IMR-90 (cell line): ENCODE measurements at regions not wholly inside any gene's neighbourhood (a gene's known extent, or its start where the extent isn't known, plus 50 kb on each side); places are given as distances from the start of the nearest gene placed in this dataset.

Experiments used
- ATAC-seq: fragments of 200-7000 bp; cut with Tn5 transposase; 2 replicates; pipeline ENCODE4 v1.9.1; 2020; ENCODE audit warnings: low read depth, mild to moderate bottlenecking, moderate library complexity
- BruUV-seq: library from RNA; stranded (reverse); fragments of 400-500 nt; replicated peaks from 2 replicates; lab custom pipeline; 2021; lab: Mats Ljungman, UMichigan
- CTCF ChIA-PET: fragments of 300-600 bp; formaldehyde crosslinking; extraction: SDS; loops from one replicate; lab custom pipeline; 2021; ENCODE audit warnings: antibody characterized with exemption; lab: Yijun Ruan, JAX
- POLR2A ChIA-PET: fragments of 300-600 bp; sonication (Branson Sonifier 250); formaldehyde crosslinking; loops from one replicate; lab custom pipeline; 2022; ENCODE audit warnings: antibody characterized with exemption; ENCODE audit not compliant: unreplicated experiment; lab: Charles Lee
- DNase-seq: peaks from one replicate; pipeline ENCODE4 v3.0.0; 2013
- H2AFZ ChIP-seq: replicated peaks from 2 replicates; pipeline ENCODE3; 2013; ENCODE audit warnings: low read length, mild to moderate bottlenecking; ENCODE audit not compliant: poor library complexity
- H2AK5ac ChIP-seq: 2 replicates; pipeline ENCODE4 v1.6.1; 2013; ENCODE audit warnings: low read depth, low read length, inconsistent platforms
- H2AK9ac ChIP-seq: replicated peaks from 2 replicates; pipeline ENCODE3; 2013; ENCODE audit warnings: mild to moderate bottlenecking, low read depth, low read length, moderate library complexity; ENCODE audit not compliant: poor library complexity
- H2BK120ac ChIP-seq: 2 replicates; pipeline ENCODE4 v1.6.1; 2013; ENCODE audit warnings: low read depth, low read length, inconsistent platforms
- H2BK15ac ChIP-seq: 3 replicates; pipeline ENCODE4 v1.6.1; 2013; ENCODE audit warnings: low read depth, low read length, inconsistent platforms
- H2BK20ac ChIP-seq: 2 replicates; pipeline ENCODE4 v1.6.1; 2013; ENCODE audit warnings: low read depth, mild to moderate bottlenecking, inconsistent platforms, low read length, moderate library complexity
- H2BK5ac ChIP-seq: 2 replicates; pipeline ENCODE4 v1.6.1; 2013; ENCODE audit warnings: mild to moderate bottlenecking, low read depth, low read length, inconsistent platforms; ENCODE audit not compliant: poor library complexity, severe bottlenecking
- H3K14ac ChIP-seq: replicated peaks from 2 replicates; pipeline ENCODE4 v1.6.1; 2013; ENCODE audit warnings: low read depth, low read length, inconsistent platforms
- H3K18ac ChIP-seq: 2 replicates; pipeline ENCODE4 v1.6.1; 2013; ENCODE audit warnings: low read depth, low read length, control low read depth
- H3K23ac ChIP-seq: 2 replicates; pipeline ENCODE4 v1.6.1; 2013; ENCODE audit warnings: low read depth, low read length, inconsistent platforms
- H3K27ac ChIP-seq: 2 replicates; pipeline ENCODE4 v1.5.1; 2013; ENCODE audit warnings: mild to moderate bottlenecking, control low read depth, low read length; ENCODE audit not compliant: insufficient read depth
- H3K27me3 ChIP-seq: 2 replicates; pipeline ENCODE4 v1.6.1; 2013; ENCODE audit warnings: low read length; ENCODE audit not compliant: control insufficient read depth, insufficient read depth
- H3K36me3 ChIP-seq: 2 replicates; pipeline ENCODE4 v1.6.1; 2013; ENCODE audit warnings: low read length, mixed read lengths; ENCODE audit not compliant: control insufficient read depth, insufficient read depth
- H3K4ac ChIP-seq: 2 replicates; pipeline ENCODE4 v1.6.1; 2013; ENCODE audit warnings: low read depth, low read length, inconsistent platforms
- H3K4me1 ChIP-seq: 2 replicates; pipeline ENCODE4 v1.6.1; 2013; ENCODE audit warnings: low read length, mixed read lengths; ENCODE audit not compliant: control insufficient read depth, insufficient read depth
- H3K4me2 ChIP-seq: 2 replicates; pipeline ENCODE4 v1.6.1; 2013; ENCODE audit warnings: low read depth, mild to moderate bottlenecking, control low read depth, low read length, moderate library complexity
- H3K4me3 ChIP-seq: 2 replicates; pipeline ENCODE4 v1.5.1; 2013; ENCODE audit warnings: low read depth, mild to moderate bottlenecking, control low read depth, low read length, moderate library complexity; ENCODE audit not compliant: insufficient read depth
- H3K56ac ChIP-seq: 2 replicates; pipeline ENCODE4 v1.6.1; 2013; ENCODE audit warnings: low read length, inconsistent platforms; ENCODE audit not compliant: insufficient read depth; ENCODE audit errors: extremely low read depth
- H3K79me1 ChIP-seq, 2 experiments: 2 replicates each; pipeline ENCODE4 v1.6.1; 2013; ENCODE audit warnings: low read length in 2 of 2, inconsistent platforms in 1 of 2, low read depth in 1 of 2
- H3K9ac ChIP-seq: 2 replicates; pipeline ENCODE4 v1.6.1; 2013; ENCODE audit warnings: low read depth, low read length, control low read depth
- H3K9me1 ChIP-seq: 2 replicates; pipeline ENCODE4 v1.6.1; 2013; ENCODE audit warnings: low read length, inconsistent platforms; ENCODE audit not compliant: insufficient read depth
- H3K9me3 ChIP-seq: 2 replicates; pipeline ENCODE4 v1.6.1; 2013; ENCODE audit warnings: low read length; ENCODE audit not compliant: control insufficient read depth, insufficient read depth
- H4K20me1 ChIP-seq: 2 replicates; pipeline ENCODE4 v1.6.1; 2013; ENCODE audit warnings: low read length, inconsistent platforms; ENCODE audit not compliant: insufficient read depth
- H4K5ac ChIP-seq: 2 replicates; pipeline ENCODE4 v1.6.1; 2013; ENCODE audit warnings: mild to moderate bottlenecking, low read depth, low read length, control low read depth
- H4K8ac ChIP-seq, 2 experiments: 2 replicates each; pipeline ENCODE4 v1.6.1; 2013; ENCODE audit warnings: low read depth in 2 of 2, low read length in 2 of 2, control low read depth in 1 of 2, inconsistent platforms in 1 of 2
- H4K91ac ChIP-seq: 2 replicates; pipeline ENCODE4 v1.6.1; 2013; ENCODE audit warnings: low read depth, low read length, inconsistent platforms; ENCODE audit not compliant: insufficient read depth
- BHLHE40 ChIP-seq: fragments of 150-350 bp; IDR thresholded peaks from 2 replicates; pipeline ENCODE4 v1.6.1; 2016; ENCODE audit warnings: mild to moderate bottlenecking, low read depth, low read length
- CEBPB ChIP-seq: IDR thresholded peaks from 2 replicates; pipeline ENCODE4 v1.6.1; 2012; ENCODE audit warnings: low read depth, low read length, improper control_type of control experiment
- CTCF ChIP-seq: conservative IDR thresholded peaks from 2 replicates; pipeline ENCODE4 v1.5.1; 2012; ENCODE audit warnings: mild to moderate bottlenecking, low read depth, low read length, improper control_type of control experiment
- ELK1 ChIP-seq: fragments of 150-350 bp; IDR thresholded peaks from 2 replicates; pipeline ENCODE4 v1.6.1; 2016; ENCODE audit warnings: low read depth, mild to moderate bottlenecking, low read length, moderate library complexity, borderline replicate concordance
- FOS ChIP-seq: fragments of 150-350 bp; IDR thresholded peaks from 2 replicates; pipeline ENCODE4 v1.6.1; 2016; ENCODE audit warnings: low read depth, low read length
- MAZ ChIP-seq: IDR thresholded peaks from 2 replicates; pipeline ENCODE4 v1.6.1; 2012; ENCODE audit warnings: low read depth, mild to moderate bottlenecking, low read length, improper control_type of control experiment, moderate library complexity, borderline replicate concordance
- MXI1 ChIP-seq: IDR thresholded peaks from 2 replicates; pipeline ENCODE4 v1.6.1; 2012; ENCODE audit warnings: low read depth, mild to moderate bottlenecking, low read length, moderate library complexity, borderline replicate concordance
- NFE2L2 ChIP-seq: fragments of 150-350 bp; IDR thresholded peaks from 2 replicates; pipeline ENCODE4 v1.6.1; 2016; ENCODE audit warnings: low read depth, mild to moderate bottlenecking, low read length
- POLR2A ChIP-seq: IDR thresholded peaks from 2 replicates; pipeline ENCODE4 v1.6.1; 2012; ENCODE audit warnings: mild to moderate bottlenecking, low read depth, low read length
- RAD21 ChIP-seq: IDR thresholded peaks from 2 replicates; pipeline ENCODE4 v1.6.1; 2012; ENCODE audit warnings: low read length, improper control_type of control experiment
- RFX5 ChIP-seq: IDR thresholded peaks from 2 replicates; pipeline ENCODE4 v1.8.0; 2012; ENCODE audit warnings: low read depth, mild to moderate bottlenecking, low read length, moderate library complexity
- SMC3 ChIP-seq: fragments of 150-350 bp; IDR thresholded peaks from 2 replicates; pipeline ENCODE4 v1.6.1; 2016; ENCODE audit warnings: low read depth, mild to moderate bottlenecking, antibody characterized with exemption, low read length, moderate library complexity
- USF2 ChIP-seq: fragments of 150-350 bp; IDR thresholded peaks from 2 replicates; pipeline ENCODE4 v1.6.1; 2017; ENCODE audit warnings: mild to moderate bottlenecking, antibody characterized with exemption, low read length, low read depth
- WGBS, 2 experiments: methylation state at CpG; one replicate each; pipeline versions ENCODE4 v1.1.5 to v1.1.7; 2013; ENCODE audit warnings: missing lambda C conversion rate in 2 of 2; ENCODE audit not compliant: insufficient read length in 1 of 2; ENCODE audit errors: extremely low coverage in 2 of 2; 5-methylcytosine and 5-hydroxymethylcytosine counted together
- dilution Hi-C: fragments of 300-500 bp; cut with HindIII; formaldehyde crosslinking; loops from one replicate; pipeline ENCODE4 v1.14.3; 2018; ENCODE audit warnings: low sequenced_read_pairs; ENCODE audit not compliant: unreplicated experiment
- in situ Hi-C: fragments of 300-500 bp; cut with MboI; formaldehyde crosslinking; loops from 3 replicates; pipeline ENCODE4 v1.14.3; 2019; ENCODE audit warnings: low sequenced_read_pairs, inconsistent platforms, mixed read lengths
- intact Hi-C: fragments of 100-400 bp; cut with micrococcal nuclease; formaldehyde crosslinking; loops from 2 replicates; pipeline ENCODE4 v1.10.0; 2022

GRCh38 chr6:104212977-104213668, 646.6 kb downstream of the HACE1 start:
- in situ Hi-C loops (no loop called here), intact Hi-C loops (no loop called here), dilution Hi-C loops (no loop called here)
- Histone ChIP-seq H3K4me2 (no peak overlapping the region), H3K56ac (no peak overlapping the region), H3K4me1 (no peaks in the 10 kb centered on the region), H3K9me1 (no peaks in the 10 kb centered on the region), H2AK9ac (no peak overlapping the region), H3K27me3 (no peaks in the 10 kb centered on the region), H3K36me3 (no peaks in the 10 kb centered on the region), H3K9me3 (peaks cover 6% of the 10 kb centered on the region), H2BK20ac (no peak overlapping the region), H3K4me3 (no peak overlapping the region), H3K27ac (no peak overlapping the region), H3K9ac (no peak overlapping the region), H2BK15ac (no peak overlapping the region), H4K20me1 (no peaks in the 10 kb centered on the region), H3K23ac (no peak overlapping the region), H3K14ac (no peak overlapping the region), H4K5ac (no peak overlapping the region), H2BK5ac (no peak overlapping the region), H4K91ac (no peak overlapping the region), H3K4ac (no peak overlapping the region), H2AFZ (no peak overlapping the region), H2AK5ac (no peak overlapping the region), H4K8ac (no peak overlapping the region), H3K79me1 (no peaks in the 10 kb centered on the region), H2BK120ac (no peak overlapping the region), H3K18ac (no peak overlapping the region)
- no TSS peak for BruUV-seq
- no peak for DNase-seq
- ATAC-seq, result no peak
- ChIA-PET POLR2A (no interaction called here), CTCF (no interaction called here)
- TF ChIP-seq SMC3 (no peak), RFX5 (no peak), CTCF (no peak), NFE2L2 (no peak), MAZ (no peak), FOS (no peak), MXI1 (no peak), ELK1 (no peak), RAD21 (no peak), CEBPB (no peak), USF2 (no peak), POLR2A (no peak), BHLHE40 (no peak)
- no CpG with 5 or more reads among the region's 1 CpG for WGBS, 2 experiments
